GM21737 (cell line): ENCODE measurements at regions not wholly inside any gene's neighbourhood (a gene's known extent, or its start where the extent isn't known, plus 50 kb on each side); places are given as distances from the start of the nearest gene placed in this dataset.

Experiments used
- ATAC-seq: cut with Tn5 transposase; IDR thresholded peaks from one replicate; pipeline ENCODE4 v1.9.1; 2021; ENCODE audit warnings: mild to moderate bottlenecking, moderate library complexity; ENCODE audit not compliant: unreplicated experiment

DNA sequence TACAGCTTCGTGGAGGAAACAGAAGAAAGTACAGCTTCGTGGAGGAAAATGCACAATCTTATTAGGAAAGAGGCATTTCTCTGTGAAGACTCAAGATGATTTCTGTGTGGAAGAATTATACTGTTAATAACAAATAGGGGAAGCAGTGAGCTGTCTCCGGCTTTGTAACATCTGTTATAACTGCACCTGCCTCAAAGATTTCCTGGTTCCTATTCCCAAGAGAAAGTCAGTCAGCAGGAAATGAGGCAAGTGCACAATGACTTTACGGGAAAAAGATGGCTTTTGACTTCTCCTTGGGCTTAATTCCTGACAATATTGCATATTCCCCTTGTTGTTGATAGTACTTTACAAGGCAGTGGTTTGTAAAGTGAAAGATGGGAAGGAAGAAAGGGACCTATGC lies 538.5 kb downstream of the BMP2 start:
- ATAC-seq, result no peak

DNA sequence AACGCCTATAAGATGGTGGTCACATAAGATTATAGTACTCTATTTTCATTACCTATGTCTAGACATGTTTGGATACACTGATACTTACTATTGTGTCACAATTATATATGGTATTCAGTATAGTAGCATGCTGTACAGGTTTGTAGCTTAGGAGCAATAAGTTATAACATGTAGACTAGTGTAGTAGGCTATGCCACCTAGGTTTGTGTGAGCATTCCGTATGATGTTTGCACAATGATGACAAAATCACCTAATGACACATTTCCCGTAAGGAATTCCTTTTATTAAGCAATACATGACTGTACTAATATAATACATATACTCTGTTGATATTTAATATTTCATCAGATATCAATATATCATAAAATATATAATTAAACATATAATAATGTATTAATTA lies 540.7 kb downstream of the BMP2 start:
- no peak for ATAC-seq

DNA sequence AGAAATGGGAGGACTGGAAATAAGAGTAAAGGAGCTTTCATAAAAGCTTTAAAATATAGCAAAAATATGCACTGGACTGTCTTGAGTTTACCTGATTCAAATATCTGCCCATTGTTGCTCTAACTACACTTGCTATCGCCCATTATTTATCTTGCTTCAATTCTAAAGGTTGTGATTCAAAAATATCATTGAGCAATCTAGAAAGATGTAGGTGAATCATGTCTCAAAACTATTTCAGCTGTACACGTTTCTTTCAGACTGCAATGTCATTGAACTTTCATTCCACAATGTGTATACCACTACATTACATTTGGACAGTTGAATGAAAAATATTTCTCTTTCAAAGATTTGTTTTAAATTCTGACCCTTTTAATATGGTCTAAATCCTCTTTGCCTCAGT lies 545.6 kb downstream of the BMP2 start:
- no peak for ATAC-seq

DNA sequence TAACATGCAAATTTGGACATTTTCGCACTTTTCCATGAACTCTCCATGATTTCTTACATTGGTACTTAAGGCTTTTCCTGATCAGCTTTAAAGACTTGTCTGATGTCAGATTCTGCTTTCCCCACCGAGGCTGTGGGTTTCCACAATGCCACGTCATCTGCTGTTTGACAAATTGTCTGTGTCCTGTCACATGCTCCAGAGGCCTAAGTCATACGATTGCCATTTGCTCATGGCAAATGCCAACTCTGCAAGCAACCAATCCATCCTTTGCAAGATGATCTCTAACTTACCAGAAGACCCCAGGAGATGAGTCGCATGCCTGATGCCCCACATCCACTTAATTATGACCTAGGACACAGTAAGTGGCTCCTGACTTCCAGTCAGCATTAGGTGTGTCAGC lies 556.5 kb downstream of the BMP2 start:
- no peak for ATAC-seq

DNA sequence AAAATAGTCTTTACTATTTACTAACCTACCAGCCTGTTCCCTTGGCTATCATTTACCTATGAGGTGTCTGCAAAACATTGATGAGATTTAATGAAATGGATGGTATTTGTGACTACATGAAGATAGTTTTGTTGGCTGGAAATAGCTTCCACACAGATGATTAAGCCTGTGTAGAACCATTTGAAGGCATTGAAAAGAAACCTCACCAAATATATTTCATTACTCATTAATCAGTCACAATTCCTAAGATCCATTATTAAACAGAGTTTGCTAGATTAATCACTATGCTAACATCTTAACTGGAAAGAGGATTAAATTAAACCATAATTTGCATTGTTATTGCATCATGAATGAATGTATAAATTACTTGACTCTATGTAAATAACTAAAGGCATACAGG lies 560.3 kb downstream of the BMP2 start:
- ATAC-seq, result no peak

DNA sequence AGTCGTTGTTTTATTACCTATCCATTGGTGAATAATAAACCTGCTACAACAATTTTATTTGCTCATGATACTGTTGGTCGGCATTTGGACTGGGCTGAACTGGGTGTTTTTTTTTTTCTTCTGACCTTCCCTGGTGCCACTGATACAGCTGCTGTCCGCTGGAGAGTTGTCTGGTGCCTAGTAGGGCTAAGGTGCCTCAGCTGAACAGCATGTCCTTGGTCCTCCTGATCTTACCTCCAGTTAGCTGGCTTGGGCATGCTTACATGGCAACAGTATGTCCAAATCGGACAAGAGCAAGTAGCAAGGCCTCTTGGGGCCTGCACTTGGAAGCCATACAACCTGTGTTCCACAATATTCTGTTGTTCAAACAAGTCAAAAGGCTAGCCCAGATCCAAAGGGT lies 563.4 kb downstream of the BMP2 start:
- no peak for ATAC-seq

DNA sequence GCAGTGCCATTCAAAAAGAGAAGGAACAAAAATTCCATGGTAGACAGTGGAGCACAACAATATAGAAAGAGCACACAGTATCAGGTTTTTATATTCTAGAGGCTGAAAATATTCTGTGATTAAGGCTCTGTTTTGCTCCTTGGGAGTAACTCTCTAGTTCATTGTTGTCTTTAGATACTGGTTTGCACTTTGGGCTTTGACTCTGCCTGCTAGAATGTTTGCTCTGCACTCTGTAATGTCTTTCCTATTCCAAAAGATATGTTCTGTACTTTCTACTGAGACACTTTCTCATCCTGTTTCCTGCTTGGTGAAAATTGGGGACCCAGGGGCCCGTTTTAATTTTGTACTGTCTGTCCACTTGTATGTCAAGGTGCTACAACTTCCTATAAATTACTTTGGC lies 564.7 kb downstream of the BMP2 start:
- no peak for ATAC-seq

DNA sequence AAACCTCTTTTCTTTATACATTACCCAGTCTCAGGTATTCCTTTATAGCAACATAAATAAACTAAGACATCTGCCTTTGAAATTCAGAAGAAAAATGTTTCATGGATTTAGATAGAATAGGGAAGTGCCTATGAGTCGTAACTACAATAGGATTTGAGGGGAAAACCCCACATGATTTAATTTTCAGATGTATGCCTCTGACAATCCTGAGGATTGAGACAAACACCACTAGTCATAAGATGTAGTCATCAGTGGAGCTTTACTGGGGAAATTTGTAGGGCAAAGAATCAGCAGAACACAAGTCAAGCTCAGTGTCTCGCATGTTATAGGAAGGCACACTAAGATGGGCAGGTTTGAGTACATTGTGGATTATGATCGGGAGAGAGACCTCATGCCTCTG lies 566.4 kb downstream of the BMP2 start:
- ATAC-seq, result no peak

DNA sequence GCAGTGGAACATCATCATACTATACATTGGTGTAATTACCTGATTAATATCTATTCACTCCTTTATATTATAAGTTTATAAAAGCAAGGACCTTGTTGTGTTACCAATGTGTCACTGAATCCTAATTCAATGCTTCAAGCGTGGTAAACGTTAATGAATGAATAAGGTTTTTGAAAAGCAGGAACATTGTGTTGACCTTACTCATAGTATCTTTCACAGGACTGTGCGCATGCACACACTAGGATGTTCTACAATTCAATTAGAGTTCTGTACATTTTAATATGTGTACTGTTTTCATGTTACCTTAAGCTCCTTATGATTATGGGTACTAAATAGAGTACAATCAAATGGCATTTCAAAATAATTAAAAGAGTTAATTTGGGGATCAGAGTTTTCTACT lies 578.5 kb downstream of the BMP2 start:
- no peak for ATAC-seq

DNA sequence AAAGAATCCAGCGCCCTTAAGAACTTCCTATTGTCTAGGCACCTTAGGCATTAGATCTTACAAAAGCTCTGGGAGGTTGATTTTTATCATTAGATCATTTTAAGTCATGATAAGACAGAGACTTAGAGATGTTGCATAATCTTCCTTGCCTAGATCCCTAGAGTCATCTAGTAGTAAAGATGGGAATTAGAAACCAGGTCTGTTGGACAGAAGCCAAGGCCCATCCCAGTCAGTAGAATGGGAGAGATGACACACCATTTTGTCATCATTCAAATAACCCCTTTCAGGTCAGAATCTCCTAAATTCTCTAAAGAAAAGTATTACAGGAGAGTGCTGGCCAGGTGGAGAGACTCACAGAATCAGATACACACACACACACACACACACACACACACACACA lies 579.1 kb downstream of the BMP2 start:
- no peak for ATAC-seq

DNA sequence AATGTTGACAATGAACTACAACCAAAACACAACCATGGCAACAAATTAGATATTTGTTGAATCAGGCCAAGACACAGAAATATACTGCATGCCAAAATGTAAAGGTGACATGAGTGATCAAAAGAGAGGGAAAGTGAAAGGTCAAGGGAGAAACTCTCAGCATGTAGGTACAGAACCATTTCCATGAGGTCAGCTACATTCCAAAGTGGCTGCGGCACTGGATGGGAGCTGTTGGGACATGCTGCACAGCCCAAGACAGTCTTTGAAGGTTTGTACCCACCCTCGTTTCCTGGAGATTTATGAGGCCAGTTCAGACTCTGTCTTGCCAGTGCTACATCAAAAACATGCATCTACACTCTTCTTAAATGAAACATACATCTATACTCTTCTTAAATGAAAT lies 579.9 kb downstream of the BMP2 start:
- no peak for ATAC-seq

DNA sequence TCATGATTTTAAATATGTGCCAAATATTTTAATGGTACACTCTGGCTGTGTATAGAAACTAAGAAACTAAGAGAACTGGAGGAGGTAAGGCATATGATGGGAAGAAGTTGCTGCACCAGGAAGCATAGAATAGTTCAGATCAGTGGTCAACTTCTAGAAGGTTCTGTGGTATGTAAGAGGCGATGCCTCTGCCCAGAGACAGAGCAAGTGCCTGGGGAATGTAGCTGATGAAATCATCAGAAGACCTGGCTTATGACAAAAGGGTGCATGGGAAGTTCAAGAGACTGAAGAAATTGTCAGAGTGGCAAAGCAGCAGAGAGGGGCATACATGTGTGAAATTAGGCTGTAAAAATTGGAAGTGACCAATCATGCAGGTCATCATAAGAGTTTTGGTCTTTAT lies 580.8 kb downstream of the BMP2 start:
- no peak for ATAC-seq

DNA sequence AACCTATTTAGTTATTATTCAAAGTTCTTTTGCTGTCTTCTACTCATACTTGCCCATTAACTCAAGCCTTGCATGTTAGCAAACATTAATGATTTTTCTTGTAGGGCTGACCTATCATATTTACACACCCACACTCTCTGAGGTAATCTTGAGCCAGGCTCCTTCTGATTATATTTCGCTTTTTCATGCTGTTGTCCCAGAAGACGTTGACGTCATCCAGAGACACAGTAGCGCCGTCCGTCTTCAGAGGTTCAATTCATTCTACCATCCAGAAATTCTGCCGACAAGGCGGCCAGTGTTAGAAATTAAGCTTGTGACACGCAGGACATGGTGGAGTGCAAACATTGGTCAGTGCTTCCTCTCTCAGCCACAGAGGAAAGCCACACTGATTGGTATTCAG lies 584.7 kb downstream of the BMP2 start:
- ATAC-seq, result no peak

DNA sequence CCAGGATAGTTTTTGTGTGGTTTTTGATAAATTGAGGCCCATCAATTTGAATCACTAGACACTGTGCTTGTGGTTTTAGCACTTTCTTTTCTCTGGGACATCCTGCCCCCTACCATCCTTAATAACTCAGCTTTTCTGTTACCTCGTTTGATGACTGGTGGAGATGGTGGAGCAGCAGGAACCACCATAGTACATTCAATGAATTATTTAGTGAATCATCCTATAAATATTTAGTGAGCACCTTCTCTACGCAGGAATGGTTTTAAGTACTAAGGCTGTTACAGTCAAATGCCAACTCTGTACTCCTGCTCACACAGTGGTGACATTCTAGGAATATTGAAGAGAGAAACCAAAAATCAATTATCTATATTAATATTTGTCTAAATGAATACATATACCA lies 585.2 kb downstream of the HAO1 start:
- no peak for ATAC-seq

DNA sequence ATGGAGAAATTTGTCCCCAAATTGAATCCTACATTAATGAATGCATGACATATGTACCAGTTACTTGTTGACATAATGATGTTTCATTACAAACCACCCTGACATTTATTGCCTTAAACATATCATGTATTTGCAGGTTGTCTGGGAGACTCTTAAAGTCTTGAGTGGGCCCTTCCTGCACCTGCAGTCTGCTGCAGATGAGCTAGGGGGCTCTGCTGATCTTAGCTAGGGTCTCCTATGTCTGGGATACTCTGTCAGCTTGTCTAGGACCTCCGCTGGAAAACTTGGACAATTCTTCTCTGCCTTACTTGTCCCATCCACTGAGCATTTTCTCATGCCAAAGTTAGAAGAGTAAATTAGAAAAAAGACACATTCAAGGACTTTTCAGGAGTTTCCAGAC lies 581.6 kb downstream of the HAO1 start:
- no peak for ATAC-seq

DNA sequence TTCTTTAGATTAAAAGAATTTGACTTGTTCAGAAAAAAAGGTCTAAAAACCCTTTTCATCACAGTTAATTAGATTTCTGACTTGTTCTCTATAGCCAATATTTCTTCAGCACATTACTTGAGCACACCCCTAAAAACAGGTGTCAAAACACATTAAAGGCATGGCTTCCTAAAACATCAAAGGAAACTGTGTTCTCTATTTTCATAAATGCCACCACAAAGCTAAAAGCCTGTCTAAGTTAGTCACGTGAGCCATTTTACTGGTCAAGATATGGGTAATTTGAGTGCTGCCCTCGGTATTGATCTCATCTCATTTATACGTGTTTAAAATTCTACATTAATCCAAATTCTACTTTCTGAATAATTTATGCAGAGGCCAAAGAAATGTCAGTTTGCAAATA lies 580.5 kb downstream of the HAO1 start:
- ATAC-seq, result no peak

DNA sequence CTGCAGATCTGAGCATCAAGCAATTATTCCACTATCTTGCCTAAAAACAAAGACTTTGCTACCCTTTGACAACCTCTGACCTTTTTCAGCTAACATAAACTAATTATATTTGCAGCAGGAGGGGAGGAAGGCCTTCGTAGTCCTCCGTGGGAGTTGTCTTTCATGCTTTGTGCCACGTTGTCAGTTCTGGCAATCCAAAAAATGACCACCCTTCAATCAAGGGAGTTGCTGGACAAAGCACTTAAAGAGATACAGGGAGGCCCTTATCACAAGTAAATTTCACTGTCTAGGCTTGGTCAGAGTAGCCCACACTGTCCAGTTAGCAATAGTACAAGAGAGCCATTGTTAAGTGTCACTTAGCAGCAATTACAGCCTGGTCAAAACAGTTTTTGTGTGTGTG lies 578.9 kb downstream of the HAO1 start:
- no peak for ATAC-seq

DNA sequence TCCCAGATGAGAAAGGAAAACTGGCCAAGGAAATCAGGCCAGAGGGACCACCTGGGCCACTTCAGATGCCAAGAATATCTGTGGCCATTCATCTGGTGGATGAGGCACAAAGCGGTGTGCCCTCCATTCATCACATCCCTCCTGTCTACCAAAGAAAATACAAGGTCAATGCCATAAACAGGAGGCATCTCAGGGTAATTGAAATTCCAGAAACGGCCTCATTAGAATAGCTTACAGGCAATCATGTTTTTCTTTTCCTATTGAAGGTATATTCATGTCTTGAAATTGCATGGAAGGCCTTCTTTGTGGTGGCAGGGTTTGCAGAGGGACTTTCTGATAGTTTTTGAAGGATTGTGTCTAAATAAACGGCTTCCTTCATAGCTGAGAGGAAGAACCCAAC lies 578.3 kb downstream of the HAO1 start:
- ATAC-seq, result no peak

DNA sequence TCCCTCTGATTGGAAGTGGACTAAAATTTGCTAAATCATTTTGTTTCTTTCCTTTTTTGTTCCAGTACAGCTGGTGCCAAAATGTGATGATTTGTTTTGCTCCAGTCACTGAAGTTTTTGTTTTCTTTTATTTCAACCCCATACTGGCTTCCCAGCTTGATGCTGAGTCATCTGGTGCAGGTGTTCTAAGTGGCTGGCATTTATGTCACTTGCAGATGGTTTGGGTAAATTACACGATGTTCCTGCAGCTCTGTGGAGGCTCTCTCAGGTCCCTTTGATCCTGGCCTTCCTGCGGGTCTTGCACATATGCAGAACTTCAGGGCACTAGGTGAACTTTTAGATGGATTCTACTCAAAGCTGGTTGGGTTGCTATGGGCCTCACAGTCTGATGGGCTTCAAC lies 577.7 kb downstream of the HAO1 start:
- ATAC-seq, result no peak

DNA sequence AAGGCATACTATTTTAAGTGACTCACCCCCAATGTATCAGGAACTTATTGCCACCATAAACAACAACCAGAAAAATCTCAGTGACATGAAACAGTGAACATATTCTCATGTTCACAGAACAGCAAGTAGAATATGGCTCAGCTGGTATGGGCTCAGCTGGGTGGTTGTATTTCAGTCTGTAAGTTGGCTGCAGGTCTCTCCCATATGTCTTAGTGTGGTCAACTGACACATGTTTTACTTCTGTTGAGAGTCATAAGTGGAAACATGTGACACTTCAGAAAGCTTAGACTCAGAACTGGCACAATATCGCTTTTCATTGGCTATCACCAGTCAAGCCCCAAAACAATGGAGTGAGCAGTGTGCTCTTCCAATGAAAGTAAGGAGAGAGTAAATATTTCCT lies 574.1 kb downstream of the HAO1 start:
- no peak for ATAC-seq

DNA sequence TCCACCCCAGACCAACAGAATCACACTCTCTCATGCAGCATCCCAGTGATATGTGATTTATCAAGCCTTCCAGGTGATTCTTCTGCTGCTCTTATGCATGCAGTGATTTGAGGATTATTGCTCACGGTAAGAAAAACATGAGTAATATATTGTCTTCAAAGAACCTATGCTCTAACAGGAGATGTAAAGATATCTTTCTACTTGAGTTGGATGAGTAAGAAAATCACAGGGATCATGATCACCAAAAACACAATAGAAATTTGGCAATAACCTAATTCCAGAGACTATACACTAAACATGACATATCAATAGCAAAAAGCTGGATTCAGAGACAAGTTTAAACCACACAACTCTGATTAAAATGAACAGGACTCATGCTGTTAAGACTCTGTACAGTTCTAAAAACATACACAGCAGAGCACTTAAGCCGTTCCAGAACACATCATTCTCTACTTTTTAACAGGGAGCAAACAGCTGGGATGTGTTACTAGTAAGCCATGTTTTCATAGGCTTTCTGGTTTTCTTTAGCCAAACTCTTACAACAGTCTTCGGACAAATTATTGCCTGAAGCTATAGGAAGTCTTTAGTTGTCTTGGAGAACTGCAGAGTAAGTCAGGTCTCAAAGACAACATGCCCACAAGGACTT lies 568.6 kb downstream of the HAO1 start:
- ATAC-seq, result no peak

DNA sequence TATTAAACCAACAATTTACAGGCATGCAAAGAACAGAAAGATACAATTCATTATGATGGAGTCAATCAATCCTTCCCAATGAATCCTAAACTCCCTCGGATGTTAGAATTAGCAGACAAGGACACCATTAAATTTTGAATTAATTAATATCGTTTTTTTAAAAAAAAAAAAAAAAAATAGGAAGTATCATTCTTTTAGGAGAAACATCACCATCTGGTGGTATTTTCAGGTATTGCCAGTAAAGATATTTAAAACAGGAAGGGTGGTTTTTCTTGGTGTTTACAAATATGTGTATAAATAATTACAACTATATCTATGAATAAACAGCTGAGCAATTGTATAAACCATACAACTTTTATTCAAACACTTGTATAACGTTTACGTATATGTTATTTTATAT lies 564.4 kb downstream of the HAO1 start:
- no peak for ATAC-seq

DNA sequence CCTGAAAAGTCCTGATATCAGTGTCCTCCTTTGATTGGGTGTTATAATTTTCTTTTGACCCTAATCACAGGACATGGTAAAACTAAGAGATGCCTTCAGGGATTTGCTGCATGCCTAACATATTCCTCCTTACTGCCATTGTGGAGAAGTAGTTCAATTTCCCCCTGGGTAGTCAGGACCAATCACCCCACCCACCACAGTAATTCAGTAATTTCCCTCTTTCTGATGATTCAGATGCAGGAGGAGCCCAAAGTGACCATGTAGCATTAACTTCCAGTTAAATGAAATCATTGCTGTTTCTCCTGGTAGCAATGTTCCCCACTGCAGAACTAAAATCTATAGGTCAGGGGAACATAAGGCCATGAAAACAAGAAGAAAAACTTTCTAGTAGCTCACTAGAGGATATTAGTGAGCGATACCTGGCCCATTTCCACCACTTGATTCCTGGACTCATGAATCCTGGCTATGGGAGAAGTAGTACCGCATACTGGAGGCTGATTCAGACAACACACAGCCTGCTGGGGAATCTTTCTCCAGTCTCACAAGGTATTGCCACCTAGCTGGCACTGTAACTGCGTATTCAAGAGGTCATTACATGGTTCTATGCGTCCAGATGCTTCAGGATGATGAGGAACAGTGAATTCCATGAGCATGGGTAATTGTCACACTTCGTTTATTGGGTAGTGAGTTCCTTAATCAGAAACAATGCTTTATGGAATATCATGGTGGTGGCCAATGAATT lies 561.2 kb downstream of the HAO1 start:
- ATAC-seq, result no peak
